ENCODE measurements at regions not wholly inside any gene's neighbourhood (a gene's known extent, or its start where the extent isn't known, plus 50 kb on each side); places are given as distances from the start of the nearest gene placed in this dataset.
"Not testable (repeated sequence)": the region's sequence is repeated elsewhere in the genome, so short reads cannot be mapped to it uniquely, and the experiment has no call there.

- no peak overlapping the region for H2AFZ ChIP-seq (ENCODE audit: low read depth, low read length)
- intact Hi-C loops (cut with micrococcal nuclease): no loop called here
- H3K27ac ChIP-seq (ENCODE audit: insufficient read depth, low read depth, low read length): no peak overlapping the region
- ChIA-PET CTCF (interaction anchor here (0.6 kb wide), 1 partner anchor 1512 kb away, joined by 3 read pairs; no protein-coding TSS in a partner anchor), POLR2A (no interaction called here)
- TF ChIP-seq MYC (IDR thresholded peaks at IDR 0.05; ENCODE audit: low read depth, low read length) (no peak), GATA2 (IDR thresholded peaks at IDR 0.05; ENCODE audit: insufficient read depth, insufficient read length, low read depth, low read length) (no peak)
- H4K20me1 ChIP-seq (replicated peaks; ENCODE audit: control insufficient read depth, extremely low read depth, insufficient read depth, low read length): no peaks in the 10 kb centered on the region
- no peaks in the 10 kb centered on the region for H3K36me3 ChIP-seq (ENCODE audit: control insufficient read depth in 2 of 2, extremely low read depth in 1 of 2, insufficient read depth in 2 of 2, low read length in 2 of 2)
- no peak overlapping the region for H3K9ac ChIP-seq (replicated peaks; ENCODE audit: extremely low read depth, insufficient read depth, low read length)
- no peaks in the 10 kb centered on the region for H3K9me1 ChIP-seq (replicated peaks; ENCODE audit: control insufficient read depth, extremely low read depth, insufficient read depth, low read length)
- H3K9me3 ChIP-seq (replicated peaks; ENCODE audit: control insufficient read depth, insufficient read depth, low read length): no peaks in the 10 kb centered on the region
- DNase-seq (ENCODE audit: low read depth, low spot score) (no peak), FAIRE-seq (no peak)
- H3K4me3 ChIP-seq (replicated peaks in 1 of 3; ENCODE audit: insufficient read depth in 1 of 3, low read depth in 1 of 3, low read length in 3 of 3): no peak overlapping the region
- no peaks in the 10 kb centered on the region for H3K79me2 ChIP-seq (ENCODE audit: control insufficient read depth, insufficient read depth, low read length)
- dilution Hi-C loops (cut with MboI; ENCODE audit: extremely low pct_ligation_motif_present, low sequenced_read_pairs): no loop called here
- no peak overlapping the region for H3K4me2 ChIP-seq (ENCODE audit: insufficient read depth, low read length)
- H3K4me1 ChIP-seq (ENCODE audit: control insufficient read depth, extremely low read depth, insufficient read depth, low read length): no peaks in the 10 kb centered on the region
- no peaks in the 10 kb centered on the region for H3K27me3 ChIP-seq (ENCODE audit: control insufficient read depth in 2 of 2, insufficient read depth in 2 of 2, low read length in 2 of 2)
- BruUV-seq (replicated peaks): no TSS peak
Measured at GRCh38 chr7:115789901-115790300, 240.7 kb downstream of the TFEC start.

DNA sequence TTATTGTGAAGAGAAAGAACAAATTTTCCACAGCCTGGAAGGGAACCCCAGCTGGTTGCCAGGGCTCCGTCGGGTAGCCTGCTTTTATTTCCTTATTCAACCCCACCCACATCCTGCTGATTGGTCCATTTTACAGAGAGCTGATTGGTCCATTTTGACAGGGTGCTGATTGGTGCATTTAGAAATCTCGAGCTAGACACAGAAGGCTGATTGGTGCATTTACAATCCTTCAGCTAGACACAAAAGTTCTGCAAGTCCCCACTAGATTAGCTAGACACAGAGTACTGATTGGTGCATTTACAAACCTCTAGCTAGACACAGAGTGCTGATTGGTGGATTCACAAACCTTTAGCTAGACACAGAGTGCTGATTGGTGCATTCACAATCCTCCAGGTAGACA is 241.1 kb downstream of the TFEC start:
- H3K9me3 ChIP-seq (replicated peaks; ENCODE audit: control insufficient read depth, insufficient read depth, low read length); H4K20me1 ChIP-seq (replicated peaks; ENCODE audit: control insufficient read depth, extremely low read depth, insufficient read depth, low read length); BruUV-seq (replicated peaks); DNase-seq (ENCODE audit: low read depth, low spot score); H3K4me3 ChIP-seq (replicated peaks in 1 of 3; ENCODE audit: insufficient read depth in 1 of 3, low read depth in 1 of 3, low read length in 3 of 3); H2AFZ ChIP-seq (ENCODE audit: low read depth, low read length); H3K9ac ChIP-seq (replicated peaks; ENCODE audit: extremely low read depth, insufficient read depth, low read length); H3K27ac ChIP-seq (ENCODE audit: insufficient read depth, low read depth, low read length); dilution Hi-C loops (cut with MboI; ENCODE audit: extremely low pct_ligation_motif_present, low sequenced_read_pairs); intact Hi-C loops (cut with micrococcal nuclease); H3K36me3 ChIP-seq (ENCODE audit: control insufficient read depth in 2 of 2, extremely low read depth in 1 of 2, insufficient read depth in 2 of 2, low read length in 2 of 2); H3K9me1 ChIP-seq (replicated peaks; ENCODE audit: control insufficient read depth, extremely low read depth, insufficient read depth, low read length); H3K27me3 ChIP-seq (ENCODE audit: control insufficient read depth in 2 of 2, insufficient read depth in 2 of 2, low read length in 2 of 2); H3K79me2 ChIP-seq (ENCODE audit: control insufficient read depth, insufficient read depth, low read length); CTCF ChIA-PET; H3K4me1 ChIP-seq (ENCODE audit: control insufficient read depth, extremely low read depth, insufficient read depth, low read length); H3K4me2 ChIP-seq (ENCODE audit: insufficient read depth, low read length); FAIRE-seq; POLR2A ChIA-PET: not testable (repeated sequence)

Data from endothelial cell of umbilical vein (primary cell).